HUES6 (cell line): ENCODE measurements at regions not wholly inside any gene's neighbourhood (a gene's known extent, or its start where the extent isn't known, plus 50 kb on each side); places are given as distances from the start of the nearest gene placed in this dataset.
A peak's percentile ranks its signal among the peaks of the same experiment; 100 is the strongest.

Experiments
- H3K27ac ChIP-seq: 2 replicates; pipeline ENCODE4 v1.7.0; 2013; ENCODE audit warnings: low read depth, mild to moderate bottlenecking, low read length, inconsistent platforms
- H3K27me3 ChIP-seq: 2 replicates; pipeline ENCODE4 v1.6.1; 2013; ENCODE audit warnings: low read length; ENCODE audit not compliant: control insufficient read depth, insufficient read depth
- H3K36me3 ChIP-seq: 2 replicates; pipeline ENCODE4 v1.6.1; 2013; ENCODE audit warnings: low read length; ENCODE audit not compliant: control insufficient read depth, insufficient read depth
- H3K4me1 ChIP-seq: 2 replicates; pipeline ENCODE4 v1.6.1; 2013; ENCODE audit warnings: low read length; ENCODE audit not compliant: control insufficient read depth, insufficient read depth
- H3K4me3 ChIP-seq: 2 replicates; pipeline ENCODE4 v1.5.1; 2013; ENCODE audit warnings: low read depth, low read length
- H3K9ac ChIP-seq: one replicate; pipeline ENCODE4 v1.6.1; 2013; ENCODE audit warnings: mild to moderate bottlenecking, low read length
- H3K9me3 ChIP-seq: 2 replicates; pipeline ENCODE4 v1.6.1; 2013; ENCODE audit warnings: low read depth, low read length; ENCODE audit not compliant: control insufficient read depth, insufficient read depth

- H3K36me3 ChIP-seq = no peaks in the 10 kb centered on the region
- no peak overlapping the region for H3K4me3 ChIP-seq
- no peaks in the 10 kb centered on the region for H3K9me3 ChIP-seq
- no peaks in the 10 kb centered on the region for H3K27me3 ChIP-seq
- H3K9ac ChIP-seq = no peak overlapping the region
- H3K27ac ChIP-seq = no peak overlapping the region
- no peaks in the 10 kb centered on the region for H3K4me1 ChIP-seq
Observed at GRCh38 chr7:98040626-98041360, 50.8 kb upstream of the OCM2 start.

- H3K9ac ChIP-seq = no peak overlapping the region
- no peak overlapping the region for H3K4me3 ChIP-seq
- no peaks in the 10 kb centered on the region for H3K9me3 ChIP-seq
- H3K27me3 ChIP-seq = no peaks in the 10 kb centered on the region
- no peaks in the 10 kb centered on the region for H3K36me3 ChIP-seq
- peaks cover 6% of the 10 kb centered on the region; the same call in 1 of the 2 replicates for H3K4me1 ChIP-seq
- no peak overlapping the region for H3K27ac ChIP-seq
Observed at GRCh38 chr7:98046816-98047215, 56.8 kb upstream of the OCM2 start.

- Histone ChIP-seq H3K9ac (no peak overlapping the region), H3K4me3 (no peak overlapping the region)
Observed at GRCh38 chr7:98049034-98049433, 57.6 kb upstream of the LMTK2 start.

GRCh38 chr7:98051118-98051744, 55.4 kb upstream of the LMTK2 start:
- no peaks in the 10 kb centered on the region for H3K9me3 ChIP-seq
- H3K4me1 ChIP-seq = peaks cover 6% of the 10 kb centered on the region; the same call in 1 of the 2 replicates
- H3K27ac ChIP-seq = no peak overlapping the region
- no peak overlapping the region for H3K4me3 ChIP-seq
- H3K36me3 ChIP-seq = no peaks in the 10 kb centered on the region
- H3K9ac ChIP-seq = no peak overlapping the region
- H3K27me3 ChIP-seq = no peaks in the 10 kb centered on the region

More at GRCh38 chr7:98049034-98049433, 57.6 kb upstream of the LMTK2 start:
- no peaks in the 10 kb centered on the region for H3K9me3 ChIP-seq
- peak overlapping the region; percentile 33; the same call in 1 of the 2 replicates for H3K27ac ChIP-seq
- H3K4me1 ChIP-seq = peaks cover 6% of the 10 kb centered on the region; the same call in 1 of the 2 replicates
- H3K27me3 ChIP-seq = no peaks in the 10 kb centered on the region
- H3K36me3 ChIP-seq = no peaks in the 10 kb centered on the region

GRCh38 chr7:98054585-98054984, 52.1 kb upstream of the LMTK2 start:
- Histone ChIP-seq H3K9me3 (no peaks in the 10 kb centered on the region), H3K27ac (no peak overlapping the region), H3K4me3 (no peak overlapping the region), H3K4me1 (no peaks in the 10 kb centered on the region), H3K27me3 (no peaks in the 10 kb centered on the region), H3K9ac (no peak overlapping the region), H3K36me3 (no peaks in the 10 kb centered on the region)

- no peaks in the 10 kb centered on the region for H3K4me1 ChIP-seq
- no peaks in the 10 kb centered on the region for H3K9me3 ChIP-seq
- H3K9ac ChIP-seq = no peak overlapping the region
- no peaks in the 10 kb centered on the region for H3K36me3 ChIP-seq
- H3K27ac ChIP-seq = no peak overlapping the region
- no peaks in the 10 kb centered on the region for H3K27me3 ChIP-seq
- no peak overlapping the region for H3K4me3 ChIP-seq
Observed at GRCh38 chr7:98056580-98056979, 50.1 kb upstream of the LMTK2 start.
